Tongue (tissue), 1 donor: ENCODE measurements at regions not wholly inside any gene's neighbourhood (a gene's known extent, or its start where the extent isn't known, plus 50 kb on each side); places are given as distances from the start of the nearest gene placed in this dataset.
"Not testable (repeated sequence)": the region's sequence is repeated elsewhere in the genome, so short reads cannot be mapped to it uniquely, and the experiment has no call there.

Experiments
- DNase-seq: peaks from one replicate; pipeline ENCODE4 v3.0.0-alpha.2; 2015

GRCh38 chr4:188665491-188666457 lies 526.5 kb downstream of the TRIML1 start:
- no peak for DNase-seq

- DNase-seq = not testable (repeated sequence)
Observed at GRCh38 chr4:188678691-188679090, 539.5 kb downstream of the TRIML1 start.

GRCh38 chr4:188680004-188680666 lies 540.9 kb downstream of the TRIML1 start:
- no peak for DNase-seq

GRCh38 chr4:188680667-188681063 lies 541.4 kb downstream of the TRIML1 start:
- DNase-seq = no peak

GRCh38 chr4:188682321-188682720 lies 543.1 kb downstream of the TRIML1 start:
- DNase-seq = no peak

- no peak for DNase-seq
Observed at GRCh38 chr4:188683571-188683970, 544.3 kb downstream of the TRIML1 start.

GRCh38 chr4:188688956-188689355 lies 549.7 kb downstream of the TRIML1 start:
- no peak for DNase-seq

- no peak for DNase-seq
Observed at GRCh38 chr4:188691811-188692210, 552.6 kb downstream of the TRIML1 start.

GRCh38 chr4:188695261-188695660 lies 556.0 kb downstream of the TRIML1 start:
- DNase-seq = no peak

- DNase-seq = no peak
Observed at GRCh38 chr4:188697243-188697642, 558.0 kb downstream of the TRIML1 start.

GRCh38 chr4:188701952-188702351 lies 562.7 kb downstream of the TRIML1 start:
- DNase-seq = no peak

- DNase-seq = no peak
Observed at GRCh38 chr4:188704288-188704687, 565.0 kb downstream of the TRIML1 start.

- no peak for DNase-seq
Observed at GRCh38 chr4:188707036-188707435, 567.8 kb downstream of the TRIML1 start.

GRCh38 chr4:188714501-188714900 lies 575.3 kb downstream of the TRIML1 start:
- peak; percentile 28 for DNase-seq

GRCh38 chr4:188714907-188715306 lies 575.7 kb downstream of the TRIML1 start:
- no peak for DNase-seq

- no peak for DNase-seq
Observed at GRCh38 chr4:188717661-188718060, 578.4 kb downstream of the TRIML1 start.

- DNase-seq = no peak
Observed at GRCh38 chr4:188719794-188720193, 580.6 kb downstream of the TRIML1 start.

GRCh38 chr4:188722911-188723310 lies 583.7 kb downstream of the TRIML1 start:
- peak; percentile 70 for DNase-seq

GRCh38 chr4:188727746-188728145 lies 588.5 kb downstream of the TRIML1 start:
- no peak for DNase-seq

GRCh38 chr4:188728359-188728758 lies 589.1 kb downstream of the TRIML1 start:
- DNase-seq = no peak

GRCh38 chr4:188732131-188732530 lies 592.9 kb downstream of the TRIML1 start:
- no peak for DNase-seq

GRCh38 chr4:188735082-188735481 lies 595.8 kb downstream of the TRIML1 start:
- no peak for DNase-seq

GRCh38 chr4:188737251-188738002 lies 598.2 kb downstream of the TRIML1 start:
- DNase-seq = no peak
